ENCODE measurements at regions not wholly inside any gene's neighbourhood (a gene's known extent, or its start where the extent isn't known, plus 50 kb on each side); places are given as distances from the start of the nearest gene placed in this dataset.

GRCh38 chr2:9137379-9138150, 69.0 kb upstream of the ASAP2 start:
- FAIRE-seq (no peak), DNase-seq (ENCODE audit: insufficient read length, low spot score) (no peak)

GRCh38 chr2:9135822-9136558, 70.6 kb upstream of the ASAP2 start:
- FAIRE-seq (no peak), DNase-seq (ENCODE audit: insufficient read length, low spot score) (no peak)

DNA sequence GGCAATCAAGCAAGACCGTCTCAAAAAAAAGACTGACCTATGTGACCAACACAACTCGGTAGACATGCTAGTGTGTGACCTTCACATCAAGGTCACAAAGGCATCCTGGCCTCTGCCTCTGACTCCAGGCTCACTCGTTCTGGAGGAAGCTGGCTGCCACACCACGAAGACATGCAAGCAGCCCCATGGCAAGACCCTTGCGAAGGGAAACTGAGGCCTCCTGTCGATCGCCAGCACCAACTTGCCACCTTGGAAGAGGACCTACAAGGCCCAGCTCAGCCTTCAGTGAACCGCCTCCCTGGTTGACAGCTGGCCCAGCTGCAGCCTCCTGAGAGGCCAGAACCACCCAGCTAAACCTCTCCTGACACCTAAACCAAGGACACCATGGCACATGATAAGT, 79.3 kb upstream of the ASAP2 start:
- FAIRE-seq (no peak), DNase-seq (ENCODE audit: insufficient read length, low spot score) (no peak)

- no peak for DNase-seq (ENCODE audit: insufficient read length, low spot score)
- no peak for FAIRE-seq
These were observed 80.1 kb upstream of the ASAP2 start for GRCh38 chr2:9126540-9126939.

DNA sequence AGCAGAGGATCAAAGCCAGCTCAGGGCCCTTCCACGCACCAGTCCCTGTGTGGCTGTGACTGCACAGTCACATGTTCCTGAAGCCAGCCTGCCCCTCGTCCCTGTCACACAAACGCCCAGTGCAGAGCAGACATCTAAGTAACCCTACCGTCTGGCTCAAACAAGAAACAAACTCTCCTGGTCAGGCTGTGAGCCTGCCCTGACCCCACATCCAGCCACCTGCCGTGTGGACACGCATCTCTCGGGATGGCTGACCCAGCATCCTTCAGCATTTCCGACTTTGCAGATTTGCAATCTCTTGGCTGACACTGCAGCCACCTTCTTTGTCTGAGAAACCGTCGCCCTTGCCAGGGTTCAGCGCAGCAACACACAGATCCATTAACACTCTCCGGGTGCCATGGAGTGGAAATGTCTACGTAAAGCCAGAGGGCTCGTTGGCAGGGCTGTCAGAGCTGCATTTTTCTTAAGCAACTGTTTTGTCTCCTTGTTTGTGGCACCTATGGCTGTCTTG, 82.3 kb upstream of the ASAP2 start:
- FAIRE-seq: no peak
- DNase-seq (ENCODE audit: insufficient read length, low spot score): no peak

DNA sequence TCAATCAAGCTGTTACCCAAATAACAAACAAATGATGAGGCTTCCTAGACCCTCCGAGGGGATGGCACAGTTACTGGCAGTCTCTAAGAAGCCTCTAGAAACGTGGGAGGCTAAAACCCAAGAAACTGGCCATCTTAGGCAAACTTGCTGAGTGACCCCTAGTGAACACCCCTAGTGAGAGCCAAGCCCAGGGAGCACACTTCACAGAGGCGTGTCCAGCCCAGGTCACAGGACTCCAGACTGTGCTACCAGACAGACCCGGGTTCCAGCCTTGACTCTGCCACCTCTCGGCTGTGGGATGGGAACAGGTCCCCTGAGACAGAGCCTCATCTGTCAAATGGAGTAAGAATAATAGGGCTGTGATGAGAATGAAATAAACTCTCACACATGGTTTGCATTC, 83.5 kb upstream of the ASAP2 start:
- FAIRE-seq: no peak

DNA sequence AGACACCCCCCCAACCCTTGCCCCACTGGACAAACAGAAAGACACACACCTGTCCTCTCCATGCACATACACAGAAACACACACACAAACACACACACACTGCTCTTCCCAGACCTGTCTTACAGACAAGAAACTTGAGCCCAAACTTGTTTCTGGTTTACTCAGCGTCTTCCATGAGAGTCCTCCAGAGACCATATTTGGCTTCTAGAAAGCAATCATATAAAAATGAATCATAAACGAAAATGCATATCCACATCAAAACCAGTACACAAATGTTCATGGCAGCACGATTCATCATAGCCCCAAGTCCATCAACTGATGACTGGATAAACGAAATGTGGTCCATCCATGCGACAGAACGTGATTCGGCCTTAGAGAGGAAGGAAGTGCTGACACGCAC, 84.2 kb upstream of the ASAP2 start:
- no peak for FAIRE-seq

More for the DNA sequence above, 83.5 kb upstream of the ASAP2 start:
- DNase-seq (ENCODE audit: insufficient read length, low spot score): no peak

DNA sequence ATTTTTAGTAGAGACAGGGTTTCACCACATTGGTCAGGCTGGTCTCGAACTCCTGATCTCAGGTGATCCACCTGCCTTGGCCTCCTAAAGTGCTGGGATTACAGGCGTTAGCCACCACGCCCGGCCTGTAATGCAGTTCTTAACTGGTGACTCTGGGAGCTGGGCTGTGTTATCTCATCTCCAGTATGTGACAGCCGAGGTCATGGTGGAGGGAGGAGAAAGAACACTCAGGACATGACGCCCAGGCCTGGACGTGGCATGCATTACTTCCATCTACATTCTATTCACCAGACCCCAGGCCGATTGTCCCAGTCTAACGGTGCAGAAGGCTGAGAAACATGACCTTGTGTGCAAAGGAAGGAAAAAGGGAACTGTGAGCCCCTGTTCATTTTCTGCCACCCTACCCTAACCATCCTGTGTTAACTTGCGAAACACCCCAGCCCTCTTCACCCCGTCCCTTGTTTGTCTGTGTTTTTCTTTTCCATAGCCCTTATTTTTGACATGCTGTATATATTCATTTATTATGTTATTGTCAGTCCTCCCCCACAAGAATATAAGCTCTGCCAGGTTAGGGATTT, 88.1 kb upstream of the ASAP2 start:
- FAIRE-seq: no peak
- DNase-seq (ENCODE audit: insufficient read length, low spot score): no peak

More for the DNA sequence above, 84.2 kb upstream of the ASAP2 start:
- no peak for DNase-seq (ENCODE audit: insufficient read length, low spot score)

GRCh38 chr2:9115229-9115628, 91.4 kb upstream of the ASAP2 start:
- DNase-seq (ENCODE audit: insufficient read length, low spot score): no peak
- no peak for FAIRE-seq

DNA sequence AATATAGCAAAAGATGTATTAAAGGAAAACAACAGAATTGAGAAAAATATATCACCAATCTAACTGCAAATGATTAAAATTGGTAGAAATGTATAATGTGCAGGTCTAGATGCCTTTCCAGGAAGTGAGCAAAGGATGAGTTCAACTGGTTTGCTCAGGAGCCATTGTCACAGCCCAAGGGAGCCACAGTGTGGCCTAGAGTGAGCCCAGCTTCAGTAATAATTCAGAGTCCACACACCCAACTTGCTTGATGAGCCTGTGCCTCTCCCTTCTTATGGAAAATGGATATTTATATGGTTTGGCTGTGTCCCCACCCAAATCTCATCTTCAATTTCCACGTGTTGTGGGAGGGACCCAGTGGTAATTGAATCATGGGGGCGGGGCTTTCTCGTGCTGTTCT, 92.2 kb upstream of the ASAP2 start:
- DNase-seq (ENCODE audit: insufficient read length, low spot score): no peak
- no peak for FAIRE-seq

GRCh38 chr2:9113916-9114315, 92.7 kb upstream of the ASAP2 start:
- DNase-seq (ENCODE audit: insufficient read length, low spot score): no peak
- FAIRE-seq: no peak

DNA sequence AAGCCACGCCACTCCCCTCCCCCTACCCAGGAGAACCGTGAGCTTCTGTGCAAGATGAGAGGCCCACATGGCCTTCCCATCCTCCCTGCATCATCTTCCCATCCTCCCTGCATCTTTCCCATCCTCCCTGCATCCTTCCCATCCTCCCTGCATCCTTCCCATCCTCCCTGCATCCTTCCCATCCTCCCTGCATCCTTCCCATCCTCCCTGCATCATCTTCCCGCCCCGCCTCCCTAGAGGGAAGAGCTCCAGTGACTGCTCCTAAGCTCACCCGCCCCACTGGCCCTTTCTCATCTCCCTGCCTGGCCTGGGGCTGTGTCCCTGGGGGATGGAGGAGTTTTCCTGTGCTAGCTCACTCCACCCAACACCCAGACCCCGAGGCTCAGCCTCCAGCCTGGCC, 93.3 kb upstream of the ASAP2 start:
- no peak for DNase-seq (ENCODE audit: insufficient read length, low spot score)
- no peak for FAIRE-seq

GRCh38 chr2:9112079-9112721, 94.4 kb upstream of the ASAP2 start:
- no peak for DNase-seq (ENCODE audit: insufficient read length, low spot score)
- no peak for FAIRE-seq

DNA sequence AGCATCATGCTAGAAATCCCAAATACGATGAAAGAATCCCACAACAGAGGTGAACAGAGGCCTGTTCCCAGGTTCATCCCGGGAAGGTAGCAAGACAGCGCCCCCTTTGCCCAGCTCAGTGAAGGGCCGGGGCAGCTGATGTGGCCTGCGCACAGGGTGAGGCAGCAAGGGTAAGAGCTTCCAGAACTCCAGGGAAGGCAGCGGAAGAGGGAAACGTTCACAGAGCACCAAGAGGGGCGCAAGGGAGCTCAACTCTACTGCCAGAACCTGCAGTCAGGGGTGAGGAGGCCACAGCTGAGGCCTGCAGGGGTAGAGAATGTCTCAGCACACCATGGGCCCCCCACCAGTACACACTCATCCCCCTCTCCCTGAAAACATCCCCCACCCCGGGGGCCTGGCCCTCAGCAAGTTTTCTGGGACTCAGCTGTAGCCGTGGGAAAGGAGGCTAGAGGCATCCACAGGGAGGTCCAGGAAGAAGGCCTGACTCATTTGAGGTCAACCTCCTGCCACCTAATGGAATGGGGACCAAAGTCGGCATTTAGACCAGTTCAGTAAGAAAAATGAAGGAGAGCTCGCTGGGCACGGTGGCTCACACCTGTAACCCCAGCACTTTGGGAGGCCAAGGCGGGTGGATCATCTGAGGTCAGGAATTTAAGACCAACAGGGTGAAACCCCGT, 95.6 kb upstream of the ASAP2 start:
- DNase-seq (ENCODE audit: insufficient read length, low spot score) (no peak), FAIRE-seq (no peak)

DNA sequence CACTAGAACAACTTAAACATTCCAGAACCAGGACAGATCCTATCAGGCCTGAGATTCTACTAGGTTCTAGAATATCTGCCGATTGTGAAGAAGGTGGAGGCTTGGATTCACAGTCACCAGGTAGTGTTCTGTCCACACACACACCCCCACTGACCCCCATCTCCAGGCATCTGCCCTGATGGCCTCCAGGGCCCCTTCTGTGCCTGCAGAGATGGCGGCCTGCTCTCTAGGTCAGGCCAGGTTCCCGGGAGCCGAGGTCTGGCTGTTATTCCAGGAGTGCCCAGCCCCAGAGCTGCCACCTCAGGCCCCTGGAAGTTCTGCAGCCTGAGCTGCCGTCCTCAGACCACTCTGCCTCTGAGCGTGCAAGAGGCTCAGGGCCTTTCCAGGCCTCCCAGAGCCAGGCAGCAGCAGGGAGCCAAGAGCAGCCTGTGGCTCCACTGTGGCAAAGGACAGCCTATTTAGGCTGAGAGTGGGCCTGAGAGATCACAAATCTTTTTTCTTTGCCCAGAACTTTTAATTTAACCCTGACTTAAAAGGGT, 96.2 kb upstream of the ASAP2 start:
- DNase-seq (ENCODE audit: insufficient read length, low spot score): no peak
- FAIRE-seq: no peak

GRCh38 chr2:9109871-9110270, 96.7 kb upstream of the ASAP2 start:
- DNase-seq (ENCODE audit: insufficient read length, low spot score) (no peak), FAIRE-seq (no peak)

GRCh38 chr2:9108210-9108967, 98.2 kb upstream of the ASAP2 start:
- FAIRE-seq (no peak), DNase-seq (ENCODE audit: insufficient read length, low spot score) (no peak)

DNA sequence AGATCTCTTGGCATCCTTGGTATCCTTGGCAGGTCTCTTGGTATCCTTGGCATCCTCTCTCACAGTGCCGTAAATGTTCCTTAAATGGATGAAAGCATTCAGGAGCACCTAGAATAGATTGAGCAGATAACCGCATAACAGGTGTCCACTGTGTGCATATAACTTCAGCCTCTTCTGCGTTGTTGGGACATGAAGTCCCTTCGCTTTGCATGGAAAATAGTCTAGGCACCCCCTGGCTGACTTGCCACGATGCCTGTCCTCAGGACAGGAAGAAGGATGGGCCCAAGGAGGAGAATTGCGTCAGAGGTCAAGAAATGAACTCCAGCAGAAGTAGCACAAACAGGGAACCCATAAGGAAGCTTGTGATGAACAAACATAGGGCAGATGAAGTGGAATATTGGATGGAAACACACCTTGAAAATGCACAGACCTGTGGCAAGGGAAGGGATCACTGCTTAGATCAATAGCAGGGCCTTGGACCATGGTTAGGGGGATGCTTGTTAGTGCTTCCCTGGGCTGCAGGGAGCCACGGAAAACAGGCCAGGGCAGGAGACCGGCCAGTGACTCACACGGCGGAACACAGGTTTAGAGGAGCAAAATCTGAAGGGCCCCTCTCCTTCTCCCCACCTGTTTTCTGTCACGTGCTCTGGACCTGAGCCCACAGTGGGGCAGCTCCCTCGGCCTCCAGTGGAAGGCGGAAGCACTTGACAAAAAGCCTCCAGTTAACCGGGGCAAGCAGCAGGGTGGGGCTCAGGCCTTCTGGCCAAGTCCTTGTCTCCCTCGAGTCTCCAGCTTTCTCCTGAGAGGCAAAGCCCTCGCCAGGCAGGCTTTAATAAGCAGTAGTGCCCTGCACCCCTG, 99.2 kb upstream of the ASAP2 start:
- no peak for DNase-seq (ENCODE audit: insufficient read length, low spot score)
- no peak for FAIRE-seq

All from GM19239 (cell line).